K562 (cell line): ENCODE measurements at regions not wholly inside any gene's neighbourhood (a gene's known extent, or its start where the extent isn't known, plus 50 kb on each side); places are given as distances from the start of the nearest gene placed in this dataset.

Experiments used
- CHCHD3 ChIP-seq: fragments of 250-450 bp; sonication (Bioruptor Pico); IDR thresholded peaks from 2 replicates; pipeline ENCODE4 v2.1.2; 2022; ENCODE audit warnings: mild to moderate bottlenecking
- DNMT1 ChIP-seq: fragments of 450-650 bp; IDR thresholded peaks from 2 replicates; pipeline ENCODE4 v1.6.1; 2016; ENCODE audit warnings: antibody characterized with exemption, mild to moderate bottlenecking
- HEY1 ChIP-seq: fragments of 250-450 bp; sonication (Bioruptor Pico); IDR thresholded peaks from 2 replicates; pipeline ENCODE4 v1.5.0; 2020; ENCODE audit warnings: mild to moderate bottlenecking, moderate library complexity, borderline replicate concordance
- MITF ChIP-seq: IDR thresholded peaks from 2 replicates; pipeline ENCODE4 v1.6.1; 2014; ENCODE audit warnings: antibody characterized with exemption
- SUPT5H ChIP-seq: fragments of 450-650 bp; IDR thresholded peaks from 2 replicates; pipeline ENCODE4 v1.6.1; 2016
- YY1 ChIP-seq, 3 experiments: IDR thresholded peaks; 2 replicates each; pipeline ENCODE4 v1.6.1; 2011; ENCODE audit warnings: low read length in 2 of 3, mild to moderate bottlenecking in 2 of 3, moderate library complexity in 2 of 3, borderline replicate concordance in 1 of 3, control low read depth in 1 of 3, low read depth in 1 of 3; ENCODE audit not compliant: insufficient read depth in 3 of 3, insufficient replicate concordance in 2 of 3, control insufficient read depth in 1 of 3, insufficient read length in 1 of 3; ENCODE audit errors: extremely low read depth in 1 of 3
- ZBTB1 ChIP-seq: sonication (generic); formaldehyde crosslinking; IDR thresholded peaks from 2 replicates; pipeline ENCODE4 v1.8.1; 2023; ENCODE audit warnings: missing genetic modification reagents, low read depth, mild to moderate bottlenecking, borderline replicate concordance
- ZBTB5 ChIP-seq: fragments of 450-650 bp; IDR thresholded peaks from 2 replicates; pipeline ENCODE4 v1.6.1; 2017; ENCODE audit warnings: antibody characterized with exemption
- ZBTB9 ChIP-seq: fragments of 450-650 bp; formaldehyde crosslinking; IDR thresholded peaks from 2 replicates; pipeline ENCODE4 v1.4.0; 2020; ENCODE audit warnings: mild to moderate bottlenecking, moderate library complexity
- ZNF354B ChIP-seq: fragments of 250-450 bp; sonication (Bioruptor Pico); IDR thresholded peaks from 2 replicates; pipeline ENCODE4 v1.4.0; 2020

GRCh38 chr4:98204236-98204553, 57.0 kb upstream of the RAP1GDS1 start (continued):
- TF ChIP-seq SUPT5H (no peak), CHCHD3 (CRISPR knock-in tag) (no peak), ZNF354B (no peak), MITF (no peak), ZBTB5 (no peak), ZBTB1 (CRISPR knock-in tag) (no peak), DNMT1 (no peak), YY1 (IDR thresholded peaks at IDR 0.05; ENCODE audit: borderline replicate concordance in 1 of 3, control insufficient read depth in 1 of 3, extremely low read depth in 1 of 3, insufficient read depth in 3 of 3, insufficient read length in 1 of 3, insufficient replicate concordance in 2 of 3, low read depth in 1 of 3, low read length in 2 of 3) (no peak), ZBTB9 (no peak), HEY1 (CRISPR knock-in tag) (no peak)
- TF ChIP-seq, all 486 proteins: peak for 0
